ENCODE measurements at regions not wholly inside any gene's neighbourhood (a gene's known extent, or its start where the extent isn't known, plus 50 kb on each side); places are given as distances from the start of the nearest gene placed in this dataset.

GRCh38 chr2:150169237-150169629, 318.2 kb downstream of the RND3 start:
- H3K4me1 ChIP-seq (ENCODE audit: insufficient read depth) = no peaks in the 10 kb centered on the region
- DNase-seq = no peak
- no peaks in the 10 kb centered on the region for H3K9me3 ChIP-seq
- no peaks in the 10 kb centered on the region for H3K36me3 ChIP-seq
- intact Hi-C loops (cut with DNase I) = no loop called here
- no peak overlapping the region for H3K4me3 ChIP-seq
- H3K27me3 ChIP-seq = no peaks in the 10 kb centered on the region
- no peak overlapping the region for H3K27ac ChIP-seq
- TF ChIP-seq POLR2A (IDR thresholded peaks at IDR 0.05) (no peak), CTCF (IDR thresholded peaks at IDR 0.05) (no peak), EP300 (IDR thresholded peaks at IDR 0.05) (no peak)

- no peaks in the 10 kb centered on the region for H3K27me3 ChIP-seq
- no peak overlapping the region for H3K27ac ChIP-seq
- no peak for DNase-seq
- H3K4me3 ChIP-seq = no peak overlapping the region
- H3K9me3 ChIP-seq = no peaks in the 10 kb centered on the region
- intact Hi-C loops (cut with DNase I) = no loop called here
- 65 to 68% (median 67%) methylated on average over 1 of the region's 1 CpG for WGBS, 3 donors
- no peak for TF ChIP-seq POLR2A (IDR thresholded peaks at IDR 0.05)
- TF ChIP-seq CTCF (IDR thresholded peaks at IDR 0.05) = no peak
- no peak for TF ChIP-seq EP300 (IDR thresholded peaks at IDR 0.05)
- H3K36me3 ChIP-seq = no peaks in the 10 kb centered on the region
- H3K4me1 ChIP-seq (ENCODE audit: insufficient read depth) = no peaks in the 10 kb centered on the region
Measured at GRCh38 chr2:150168595-150169236, 318.8 kb downstream of the RND3 start.

- Histone ChIP-seq H3K27ac (no peak overlapping the region), H3K4me3 (no peak overlapping the region)
- 66 to 83% (median 83%) methylated on average over 2 of the region's 2 CpGs for WGBS, 3 donors
Measured at GRCh38 chr2:150167711-150168110, 319.8 kb downstream of the RND3 start.

GRCh38 chr2:150166313-150167051, 321.0 kb downstream of the RND3 start:
- no peak overlapping the region for H3K27ac ChIP-seq
- H3K36me3 ChIP-seq = no peaks in the 10 kb centered on the region
- no peak overlapping the region for H3K4me3 ChIP-seq
- no peaks in the 10 kb centered on the region for H3K9me3 ChIP-seq
- whole genome bisulfite sequencing, 3 donors = 82 to 88% (median 83%) methylated on average over 6 of the region's 6 CpGs
- intact Hi-C loops (cut with DNase I) = no loop called here
- H3K4me1 ChIP-seq (ENCODE audit: insufficient read depth) = no peaks in the 10 kb centered on the region
- H3K27me3 ChIP-seq = no peaks in the 10 kb centered on the region
- no peak for DNase-seq
- TF ChIP-seq POLR2A (IDR thresholded peaks at IDR 0.05) = no peak
- no peak for TF ChIP-seq EP300 (IDR thresholded peaks at IDR 0.05)
- no peak for TF ChIP-seq CTCF (IDR thresholded peaks at IDR 0.05)

More at GRCh38 chr2:150167711-150168110, 319.8 kb downstream of the RND3 start:
- TF ChIP-seq POLR2A (IDR thresholded peaks at IDR 0.05) (no peak), CTCF (IDR thresholded peaks at IDR 0.05) (no peak)
- DNase-seq = no peak
- Histone ChIP-seq H3K36me3 (no peaks in the 10 kb centered on the region), H3K9me3 (no peaks in the 10 kb centered on the region), H3K27me3 (no peaks in the 10 kb centered on the region), H3K4me1 (ENCODE audit: insufficient read depth) (no peaks in the 10 kb centered on the region)
- intact Hi-C loops (cut with DNase I) = no loop called here
